Kasumi-1 (cell line): ENCODE measurements at regions not wholly inside any gene's neighbourhood (a gene's known extent, or its start where the extent isn't known, plus 50 kb on each side); places are given as distances from the start of the nearest gene placed in this dataset.

Source experiments
- DNase-seq, 2 experiments: peaks; one replicate each; lab custom pipeline; 2025; lab: John Stamatoyannopoulos, UW

DNA sequence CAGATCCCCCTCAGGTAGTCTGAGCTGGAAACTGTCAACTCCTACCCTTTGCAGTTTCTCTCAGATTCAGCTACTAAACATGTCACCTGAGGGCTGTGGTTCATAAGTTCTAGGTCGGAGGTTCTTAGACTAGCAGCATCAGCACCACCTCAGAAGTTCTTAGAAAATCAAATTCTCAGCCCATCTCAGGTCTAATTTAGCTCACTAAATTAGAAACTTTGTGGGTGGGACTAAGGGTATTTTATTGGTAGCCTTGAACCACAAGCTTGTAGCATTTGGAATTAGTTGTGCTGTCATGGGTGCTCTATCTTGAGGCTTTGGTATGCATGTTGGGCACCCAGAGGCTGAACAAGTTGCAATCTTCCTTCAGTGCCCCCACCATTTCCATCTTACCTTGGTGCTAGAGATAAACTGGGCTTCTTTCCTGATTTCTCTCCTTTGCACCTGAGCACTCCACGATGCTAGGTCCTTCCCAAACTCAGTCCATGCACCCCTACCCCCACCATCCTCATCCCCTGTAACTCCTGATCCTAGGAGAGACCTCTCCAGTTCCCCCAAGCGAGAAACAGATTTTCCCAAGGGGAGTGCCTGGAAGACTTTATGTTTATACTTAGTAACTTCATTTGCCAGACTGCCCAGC, 54.2 kb downstream of the S1PR1 start:
- DNase-seq: no peak

DNA sequence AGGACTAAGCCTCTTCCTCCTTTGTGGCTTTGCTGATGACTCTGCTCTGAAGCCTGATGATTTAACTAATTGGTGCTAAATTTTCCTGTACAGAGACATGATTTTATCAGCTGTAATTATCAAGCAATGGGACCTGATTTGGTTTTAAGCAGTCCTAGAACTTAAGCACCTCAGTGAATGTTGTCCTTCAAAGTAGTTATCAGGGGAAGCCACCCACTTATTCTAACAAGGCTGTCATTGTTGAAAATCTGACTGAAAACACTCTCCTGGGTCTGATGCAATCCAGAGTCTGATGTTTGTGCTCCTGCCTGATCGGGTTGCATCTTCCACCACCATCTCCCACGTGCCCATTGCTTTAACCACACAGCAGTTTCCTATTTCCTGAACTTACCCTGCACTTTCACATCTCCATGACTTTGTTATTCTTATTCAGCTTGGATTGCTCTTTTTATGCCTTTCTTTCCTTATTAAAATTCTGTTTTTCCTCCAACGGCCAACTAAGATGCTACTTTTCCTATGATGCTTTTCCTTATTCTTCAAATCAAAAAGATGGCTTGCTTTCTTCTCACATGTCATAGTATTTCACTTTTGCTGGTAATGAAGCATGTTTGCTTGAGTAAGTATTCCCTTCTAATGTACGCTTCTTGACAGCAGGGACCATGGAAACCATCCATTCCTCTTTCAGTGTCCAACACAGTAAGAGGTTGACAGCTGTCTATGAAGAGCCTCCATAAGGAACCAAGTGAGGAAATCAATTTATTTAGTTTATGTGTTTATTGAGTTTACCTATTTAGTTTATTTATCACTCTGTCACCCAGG, 55.0 kb downstream of the S1PR1 start:
- peak; percentile 89 to 93 for DNase-seq

DNA sequence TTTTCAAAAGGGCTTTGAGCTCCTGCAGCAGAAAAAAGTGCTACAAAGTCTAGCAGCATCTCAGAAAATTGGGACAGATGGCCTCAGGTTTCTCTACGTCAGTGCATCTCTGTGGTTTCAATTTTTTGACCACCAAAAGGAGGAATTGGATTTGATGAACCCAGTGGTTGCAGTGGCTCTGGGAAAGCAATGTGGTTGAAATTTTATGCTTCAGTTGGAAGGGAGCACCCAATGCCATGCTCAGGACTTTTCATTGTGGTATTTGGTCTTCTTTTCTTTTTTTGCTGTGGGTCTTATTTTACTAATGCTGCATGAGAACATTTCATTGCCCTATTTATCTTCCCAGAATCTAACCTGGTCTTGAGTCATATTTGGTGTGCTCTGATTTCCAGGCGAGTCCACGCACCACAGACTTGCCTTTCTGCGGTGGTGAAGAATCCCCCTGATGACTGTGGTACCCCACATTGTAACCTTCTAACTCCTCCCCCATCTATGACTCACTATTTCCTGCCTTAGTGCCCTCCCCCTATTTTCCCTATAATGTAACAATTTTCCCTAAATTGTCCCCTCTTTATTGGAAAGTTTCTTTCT, 56.7 kb downstream of the S1PR1 start:
- DNase-seq: peak; percentile 4 to 10

DNA sequence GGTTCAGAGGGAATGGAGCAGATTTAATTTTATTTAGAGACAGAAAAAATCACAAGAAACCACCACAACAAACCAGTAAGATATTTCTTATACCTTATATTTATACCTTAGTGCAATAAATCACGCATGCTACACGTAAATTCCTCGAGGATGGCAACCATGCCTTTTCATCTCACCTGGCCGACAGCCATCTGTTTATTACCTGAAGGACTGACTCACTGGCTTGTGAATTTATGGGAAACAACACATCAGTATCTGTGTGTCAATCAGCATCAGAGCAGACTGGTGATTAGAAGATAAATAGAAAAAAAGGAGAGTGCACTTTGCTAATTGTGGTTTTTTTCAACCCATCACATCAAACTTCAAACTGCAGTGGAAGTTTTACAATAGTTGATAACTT, 58.4 kb downstream of the S1PR1 start:
- no peak for DNase-seq

DNA sequence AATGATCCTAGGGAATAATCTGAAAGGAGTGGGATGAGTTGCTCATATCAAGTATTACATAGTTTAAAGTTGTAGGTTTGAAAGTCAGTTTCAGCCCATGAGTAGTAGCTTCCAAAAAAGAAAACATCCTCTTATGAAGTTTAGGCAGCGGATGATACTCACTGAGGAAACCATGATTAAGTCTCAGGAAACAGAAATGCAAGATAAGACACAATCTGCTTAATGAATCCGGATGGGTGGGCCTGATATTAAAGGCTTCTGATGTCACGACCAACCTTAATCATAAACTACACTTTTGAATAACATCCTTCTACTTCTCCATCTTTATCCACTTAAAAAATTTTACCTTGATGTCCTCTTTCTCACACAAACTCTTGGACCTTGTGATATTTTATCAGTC, 61.8 kb downstream of the S1PR1 start:
- no peak for DNase-seq

DNA sequence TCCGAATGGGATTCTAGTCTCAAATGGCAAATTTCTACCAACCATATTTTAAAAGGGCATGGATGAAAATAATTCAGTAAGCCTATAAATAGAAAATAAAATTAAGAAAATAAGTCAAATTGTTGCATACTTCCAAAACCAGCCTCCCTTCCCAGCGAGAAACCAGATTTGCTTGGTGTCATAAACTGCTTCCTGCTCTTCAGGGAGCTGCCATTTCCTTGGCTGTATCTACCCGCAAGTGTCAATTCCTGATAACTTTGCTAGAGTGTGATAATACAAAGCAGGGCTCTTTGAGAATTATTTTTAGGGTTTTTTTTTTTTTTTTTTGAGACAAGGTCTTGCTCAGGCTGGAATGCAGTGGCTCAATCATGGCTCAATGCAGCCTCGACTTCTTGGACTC, 62.3 kb downstream of the S1PR1 start:
- DNase-seq: no peak

DNA sequence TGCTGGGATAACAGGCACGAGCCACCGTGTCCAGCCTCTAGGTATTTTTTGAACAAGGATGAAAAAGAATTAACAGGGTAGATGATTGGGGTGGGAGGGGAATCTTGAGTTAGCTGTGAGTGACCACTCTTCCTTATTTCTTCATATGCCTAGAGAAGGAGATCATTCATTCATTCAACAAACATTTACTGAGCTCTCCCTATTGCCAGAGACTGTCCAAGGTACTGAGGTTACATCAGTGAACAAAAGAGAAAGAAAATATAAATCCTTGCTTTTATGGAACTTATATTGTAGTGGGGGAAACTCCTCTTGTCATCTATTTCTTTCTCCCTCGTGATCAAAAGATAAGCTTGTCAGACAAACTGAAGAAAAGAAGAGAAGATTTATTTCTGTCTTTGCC, 62.9 kb downstream of the S1PR1 start:
- no peak for DNase-seq

DNA sequence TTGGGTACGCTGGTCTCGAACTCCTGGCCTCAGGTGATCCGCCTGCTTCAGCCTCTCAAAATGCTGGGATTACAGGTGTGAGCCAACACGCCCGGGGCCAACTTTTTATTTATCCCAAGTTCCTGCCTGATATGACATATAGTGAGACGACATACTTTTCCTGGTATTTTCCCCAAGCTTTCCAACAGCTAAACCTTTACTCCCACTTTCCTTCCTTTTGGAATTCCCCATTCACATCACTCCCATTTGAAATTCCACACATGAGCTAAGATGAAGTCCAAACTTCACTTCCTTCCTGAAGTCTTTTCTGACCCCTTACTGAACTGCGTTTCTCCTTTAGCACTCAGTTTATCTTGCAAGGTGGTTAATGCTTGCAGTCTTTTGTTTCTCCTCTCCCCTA, 64.1 kb downstream of the S1PR1 start:
- no peak for DNase-seq

DNA sequence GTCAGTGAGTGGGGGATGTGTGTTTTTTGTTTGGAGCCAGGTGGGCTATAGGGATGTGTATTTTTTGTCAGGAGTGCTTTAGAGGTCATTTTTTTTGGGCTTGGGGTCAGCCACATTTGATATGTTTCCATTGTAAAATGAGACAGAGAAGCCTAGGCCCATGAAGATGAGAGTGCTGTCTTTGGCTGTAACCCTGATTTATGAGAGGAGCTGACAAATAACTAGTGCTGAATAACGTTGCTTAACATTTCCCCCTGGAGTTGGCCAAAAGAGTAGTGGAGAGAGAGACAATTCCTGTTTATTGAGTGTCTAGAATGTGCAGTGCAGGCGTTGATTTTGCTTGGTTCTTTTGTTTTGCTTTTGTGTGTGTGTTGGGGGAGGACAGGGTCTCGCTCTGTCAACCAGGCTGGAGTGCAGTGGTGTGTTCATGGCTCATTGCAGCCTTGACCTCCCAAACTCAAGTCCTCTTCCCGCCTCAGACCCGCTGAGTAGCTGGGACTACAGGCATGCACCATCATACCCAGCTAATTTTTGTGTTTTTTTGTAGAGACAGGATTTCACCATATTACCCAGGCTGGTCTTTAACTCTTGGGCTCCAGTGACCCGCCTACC, 64.7 kb downstream of the S1PR1 start:
- no peak for DNase-seq

DNA sequence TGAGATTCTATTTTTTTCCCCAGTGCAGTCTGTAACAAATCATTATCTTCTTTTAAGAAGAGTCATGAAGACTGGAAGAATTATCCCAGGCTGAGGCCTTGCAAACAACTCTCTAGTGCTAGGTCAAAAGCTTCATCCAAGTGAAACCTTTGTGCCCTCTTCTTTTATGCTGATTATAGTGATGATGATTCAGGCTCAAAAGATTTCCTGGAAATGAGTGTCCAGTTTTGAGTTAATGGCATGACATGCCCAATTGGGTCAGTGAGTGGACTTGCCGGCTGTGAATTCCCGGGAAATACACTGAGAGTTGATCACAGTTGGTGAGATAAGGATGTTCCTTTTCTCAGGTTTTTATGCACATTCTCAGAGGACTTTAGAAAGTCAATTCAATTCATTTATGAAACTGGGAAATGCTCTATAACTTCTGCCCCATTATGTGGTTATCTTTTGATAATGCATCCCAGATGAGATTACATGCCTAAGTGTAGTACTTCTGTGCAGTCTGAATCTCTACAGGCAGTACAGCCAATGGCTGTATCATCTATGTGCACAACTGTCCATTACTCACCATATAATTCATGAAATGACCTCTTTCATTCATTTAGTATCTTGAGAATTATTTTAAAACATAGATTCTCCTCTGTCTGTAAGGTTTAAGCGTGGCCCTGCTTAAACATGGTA, 66.2 kb downstream of the S1PR1 start:
- no peak for DNase-seq

DNA sequence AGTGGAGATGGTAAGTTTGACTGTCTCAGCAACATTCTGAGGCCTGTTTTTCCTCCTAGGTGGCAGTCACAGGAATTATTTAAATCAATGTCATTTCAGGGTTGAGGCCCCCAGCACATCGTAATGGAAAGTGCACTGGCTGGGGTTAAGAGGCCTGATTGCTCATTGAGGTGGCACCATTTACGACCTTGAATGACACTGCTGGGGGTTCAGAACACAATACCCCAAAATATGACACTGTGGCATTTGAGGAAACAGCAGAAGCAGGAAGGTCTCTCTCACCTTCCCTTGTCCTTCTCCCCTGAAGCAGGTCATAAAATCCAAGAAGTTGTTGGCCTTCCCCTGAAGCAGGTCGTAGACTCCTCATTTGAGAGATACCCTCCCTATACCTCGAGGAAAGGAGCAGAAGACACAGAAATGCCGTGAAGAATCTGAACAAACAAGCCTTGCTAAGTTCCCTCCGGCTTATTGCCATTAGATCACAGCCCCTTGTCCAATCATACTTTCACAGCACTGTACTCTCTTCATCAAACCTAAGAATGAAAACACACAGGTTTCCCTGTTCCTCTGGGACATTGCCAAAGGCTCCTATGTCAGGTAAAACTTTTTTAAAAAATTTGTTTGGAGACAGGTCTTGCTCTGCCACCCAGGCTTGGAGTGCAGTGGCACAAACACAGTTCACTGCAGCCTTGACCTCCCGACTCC, 71.3 kb downstream of the S1PR1 start:
- DNase-seq: no peak

DNA sequence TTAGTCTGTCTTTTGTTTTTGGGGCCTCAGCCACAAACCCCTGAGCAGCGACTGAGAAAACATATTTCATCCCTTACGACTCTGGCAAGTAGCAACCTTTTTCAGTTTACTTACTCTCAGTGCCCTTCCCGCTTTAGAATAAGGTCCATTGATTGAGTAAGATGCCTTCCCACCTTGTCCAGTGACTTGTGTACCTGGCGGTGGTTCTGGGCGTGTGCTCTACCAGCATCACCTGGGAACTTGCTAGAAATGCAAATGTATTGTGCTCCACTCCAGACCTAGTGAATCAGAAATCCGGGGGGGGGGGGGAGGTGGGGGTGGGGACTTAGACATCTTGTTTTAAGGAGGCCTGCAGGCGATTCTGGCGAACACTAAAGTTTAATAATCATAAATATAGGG, 72.1 kb downstream of the S1PR1 start:
- no peak for DNase-seq

DNA sequence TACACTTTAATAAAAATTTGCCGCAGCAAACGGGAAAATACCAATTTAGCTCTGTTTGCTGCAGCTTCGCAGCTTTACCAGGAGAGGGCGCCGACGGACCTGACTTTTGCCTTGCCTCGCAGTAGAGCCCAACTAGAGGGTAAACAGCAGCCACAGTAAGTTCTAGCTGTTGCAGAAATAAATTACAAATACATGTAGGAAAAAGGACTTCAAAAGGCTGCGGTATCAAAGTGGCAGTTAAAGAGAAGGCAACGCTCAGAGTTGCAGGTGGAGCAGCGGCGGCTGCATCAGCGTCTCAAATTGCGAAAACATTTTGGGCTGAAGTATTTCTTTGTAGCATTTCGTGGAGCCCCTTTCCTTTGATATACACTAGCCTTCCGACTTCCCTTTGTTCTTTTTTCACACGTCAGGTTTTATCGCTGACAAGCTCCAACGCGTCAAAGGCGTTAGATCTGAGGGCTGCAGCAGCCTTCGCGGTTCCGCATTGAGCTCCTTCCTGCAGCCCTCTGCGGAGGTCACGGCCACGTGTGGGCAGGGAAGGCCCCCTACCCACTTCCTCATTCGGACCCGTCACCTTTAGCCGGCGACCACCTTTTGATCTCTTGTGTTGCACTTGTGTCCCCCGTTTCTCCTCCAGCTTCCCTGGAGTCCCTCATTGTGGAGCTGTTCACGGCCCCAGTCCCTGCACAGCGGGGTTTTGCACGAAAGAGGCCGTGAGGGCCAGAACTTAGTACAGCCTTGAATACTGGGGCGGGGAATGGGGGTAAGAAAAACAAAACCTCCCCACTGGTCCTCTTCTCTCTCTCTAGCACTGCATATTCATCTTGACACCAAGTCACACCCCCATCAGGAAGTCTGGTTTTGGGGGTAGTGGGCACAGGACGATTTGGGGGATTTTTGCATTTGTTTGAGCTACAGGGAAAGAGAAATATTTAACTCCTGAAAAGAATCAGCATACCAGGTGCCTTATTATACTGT, 72.8 kb downstream of the S1PR1 start:
- DNase-seq: peak; percentile 62 to 78

DNA sequence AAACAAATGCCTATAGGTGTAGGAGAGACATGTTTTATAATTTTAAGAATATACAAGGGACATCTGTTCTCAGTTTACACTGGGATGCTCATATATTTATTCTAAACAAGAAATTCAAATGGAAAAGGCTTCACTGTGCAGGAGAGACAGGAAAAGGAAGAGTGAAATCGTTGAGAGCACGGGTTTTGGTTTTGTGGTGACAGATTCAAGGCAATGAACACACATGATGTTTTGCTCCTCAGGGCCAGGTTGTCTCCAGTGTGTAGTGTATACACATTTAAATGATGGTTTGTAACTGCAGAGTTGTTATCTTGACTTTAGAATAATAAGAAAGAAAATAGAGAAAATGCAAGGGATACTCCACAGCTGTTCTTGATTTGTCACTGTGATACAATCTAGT, 73.7 kb downstream of the S1PR1 start:
- DNase-seq: peak; percentile 8 to 15

DNA sequence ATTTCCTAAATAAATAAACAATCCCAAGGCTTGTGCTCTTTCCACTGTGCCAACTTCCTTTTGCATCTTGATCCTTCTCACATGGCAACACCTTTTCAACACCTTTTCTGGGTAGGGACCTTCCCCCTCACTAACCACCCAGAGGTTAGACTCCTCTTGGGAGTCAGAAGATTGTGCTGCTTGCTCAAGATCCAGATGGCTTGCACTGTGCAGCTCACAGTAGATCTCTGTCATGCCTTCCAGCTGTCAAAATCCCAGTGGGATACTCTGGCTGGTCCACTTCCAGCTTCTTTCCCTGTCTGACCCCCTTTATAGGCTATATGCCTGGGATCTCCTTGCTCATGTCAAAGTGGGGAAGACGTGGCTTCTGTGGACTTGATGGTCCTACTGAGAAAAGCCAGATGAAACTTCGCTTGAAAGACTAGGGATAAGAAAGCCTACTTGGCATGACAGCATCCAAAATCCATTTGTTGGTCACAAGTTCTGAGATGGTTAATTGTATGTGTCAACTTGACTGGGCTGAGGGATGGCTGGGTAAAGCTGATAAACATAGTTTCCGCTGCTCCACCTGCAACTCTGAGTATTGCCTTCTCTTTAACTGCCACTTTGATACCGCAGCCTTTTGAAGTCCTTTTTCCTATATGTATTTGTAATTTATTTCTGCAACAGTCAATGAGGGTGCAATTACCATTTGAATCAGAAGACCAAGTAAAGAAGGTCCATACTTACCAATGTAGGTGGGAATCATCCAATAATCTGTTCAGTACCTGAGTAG, 74.5 kb downstream of the S1PR1 start:
- DNase-seq: no peak

DNA sequence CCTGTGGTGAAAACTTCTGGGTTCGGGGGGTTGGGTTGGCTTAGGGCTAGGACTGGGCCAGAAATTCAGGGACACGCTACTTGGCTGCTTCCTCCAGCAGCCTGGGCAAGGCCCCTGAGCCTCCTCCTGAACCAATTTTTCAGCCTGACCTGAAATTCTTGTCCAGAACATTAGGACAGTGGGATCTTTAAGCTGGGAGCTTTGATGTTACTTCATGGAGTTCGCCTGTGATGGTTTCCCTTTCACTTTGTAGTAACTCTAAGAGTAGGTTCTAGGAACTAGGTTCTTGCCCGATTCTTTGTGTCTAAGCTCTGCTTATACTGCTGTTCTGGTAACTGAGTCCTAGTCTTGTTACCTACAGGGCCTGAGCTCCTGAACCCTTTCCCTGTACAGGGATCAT, 75.3 kb downstream of the S1PR1 start:
- DNase-seq: no peak

DNA sequence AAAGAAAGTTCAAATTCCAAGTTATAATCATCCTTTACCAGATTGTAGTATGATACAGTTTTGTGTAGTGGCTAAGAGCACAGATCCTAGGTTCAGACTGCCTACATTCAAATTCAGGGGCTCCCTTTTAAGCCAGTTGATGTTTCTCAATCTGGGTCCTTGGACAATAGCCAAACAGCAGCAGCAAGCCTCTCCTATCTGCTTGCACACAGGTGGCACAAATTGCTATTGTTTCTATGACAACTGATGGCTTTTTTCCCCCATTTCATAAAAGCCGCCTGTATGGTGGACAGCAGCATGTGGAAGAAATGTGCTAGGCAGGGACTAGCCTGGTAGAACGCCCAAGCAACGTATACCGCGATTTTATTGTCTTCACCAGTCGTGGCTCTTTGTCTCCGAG, 76.5 kb downstream of the S1PR1 start:
- DNase-seq: no peak

DNA sequence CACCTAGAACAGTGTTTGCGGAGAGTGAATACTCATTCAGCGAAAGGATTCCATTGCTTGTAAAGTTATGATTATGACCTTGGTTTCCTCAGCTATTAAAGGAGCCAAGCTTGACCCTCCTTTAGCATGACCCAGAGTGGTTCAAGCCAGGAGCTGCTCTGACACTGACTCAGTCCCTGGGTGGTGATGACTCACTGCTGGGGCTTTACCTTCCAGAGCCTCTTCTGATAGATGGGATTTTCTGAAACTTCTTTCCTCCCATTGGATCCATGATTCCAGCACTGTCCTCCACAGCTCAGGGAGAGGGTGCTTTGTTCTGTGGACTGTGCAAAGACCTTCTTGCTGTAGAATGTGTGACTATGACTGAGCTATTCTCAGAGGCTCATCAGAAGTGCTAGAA, 77.4 kb downstream of the S1PR1 start:
- DNase-seq: no peak

DNA sequence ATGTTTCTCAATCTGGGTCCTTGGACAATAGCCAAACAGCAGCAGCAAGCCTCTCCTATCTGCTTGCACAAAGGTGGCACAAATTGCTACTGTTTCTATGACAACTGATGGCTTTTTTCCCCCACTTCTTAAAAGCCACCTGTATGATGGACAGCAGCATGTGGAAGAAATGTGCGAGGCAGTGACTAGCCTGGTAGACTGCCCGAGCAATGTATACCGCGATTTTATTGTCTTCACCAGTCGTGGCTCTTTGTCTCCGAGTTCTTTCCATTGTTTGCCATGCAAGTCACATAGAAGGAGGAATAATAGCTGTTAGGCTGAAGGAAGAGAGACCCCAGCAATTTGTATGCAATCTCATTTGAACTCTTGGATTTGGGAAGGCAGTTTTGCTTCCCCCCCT, 79.4 kb downstream of the S1PR1 start:
- no peak for DNase-seq

DNA sequence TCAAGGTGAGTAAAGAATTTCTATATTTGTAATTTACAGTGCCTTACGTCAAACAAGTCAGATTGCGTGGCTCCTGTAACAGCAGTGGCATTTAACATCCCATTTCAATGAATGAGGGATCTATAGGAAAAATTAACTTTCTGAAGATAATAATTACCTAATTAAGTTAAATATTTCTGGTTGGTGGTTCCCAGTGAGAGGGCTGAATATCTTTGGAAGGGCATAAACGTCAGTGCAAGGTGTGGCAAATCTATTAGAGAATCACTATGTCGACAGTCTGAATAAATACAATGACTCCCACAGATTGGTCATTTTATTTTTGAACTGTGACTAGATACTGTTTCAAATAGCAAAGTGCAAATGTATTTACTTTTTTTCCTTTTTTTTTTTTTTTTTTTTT, 80.0 kb downstream of the S1PR1 start:
- DNase-seq: no peak
